Sigmoid colon (tissue), 4 donors: ENCODE measurements at regions not wholly inside any gene's neighbourhood (a gene's known extent, or its start where the extent isn't known, plus 50 kb on each side); places are given as distances from the start of the nearest gene placed in this dataset.

ENCODE experiments used
- CTCF ChIP-seq, 4 experiments: fragments of 450-650 bp in 3 of 4; fragments of 200-600 bp in 1 of 4; IDR thresholded peaks; one replicate each; pipeline ENCODE4 v1.5.1; 2016 to 2019; ENCODE audit warnings: antibody characterized with exemption in 4 of 4, mild to moderate bottlenecking in 3 of 4, moderate library complexity in 2 of 4
- EP300 ChIP-seq, 4 donors: sonication (generic); formaldehyde crosslinking; IDR thresholded peaks; one replicate each; pipeline ENCODE4 v1.6.1; 2017; ENCODE audit warnings: antibody characterized with exemption in 4 of 4
- POLR2A ChIP-seq, 2 donors: fragments of 450-650 bp; IDR thresholded peaks; one replicate each; pipeline ENCODE4 v1.6.1; 2016; ENCODE audit warnings: antibody characterized with exemption in 2 of 2, mild to moderate bottlenecking in 2 of 2, moderate library complexity in 2 of 2

GRCh38 chr7:110373416-110373815, 717.5 kb upstream of the LRRN3 start:
- TF ChIP-seq POLR2A (IDR thresholded peaks at IDR 0.05) (no peak), EP300 (IDR thresholded peaks at IDR 0.05) (no peak), CTCF (IDR thresholded peaks at IDR 0.05) (no peak)
